ENCODE measurements at regions not wholly inside any gene's neighbourhood (a gene's known extent, or its start where the extent isn't known, plus 50 kb on each side); places are given as distances from the start of the nearest gene placed in this dataset.

- no peak overlapping the region for H3K27ac ChIP-seq
These were observed 249.3 kb upstream of the KRR1 start for GRCh38 chr12:75760573-75761294.

GRCh38 chr12:75759842-75760572 is 248.6 kb upstream of the KRR1 start:
- ChIA-PET CTCF (interaction anchor here (0.6 to 1.1 kb wide), 2 partner anchors 14 to 192 kb away, joined by 3 to 4 read pairs; no protein-coding TSS in a partner anchor), POLR2A (ENCODE audit: low non-redundant PET) (no interaction called here)
- no peak for TF ChIP-seq CTCF (conservative IDR thresholded peaks at IDR 0.05; ENCODE audit: low read depth)
- DNase-seq (ENCODE audit: low spot score) = peak; percentile 72
- H3K27ac ChIP-seq = no peak overlapping the region

More at GRCh38 chr12:75760573-75761294, 249.3 kb upstream of the KRR1 start:
- no peak for DNase-seq (ENCODE audit: low spot score)
- CTCF ChIA-PET = interaction anchor here (0.6 to 1.1 kb wide), 3 partner anchors 15 to 193 kb away, joined by 3 to 4 read pairs (median 4); no protein-coding TSS in a partner anchor
- no peak for TF ChIP-seq CTCF (conservative IDR thresholded peaks at IDR 0.05; ENCODE audit: low read depth)
- POLR2A ChIA-PET (ENCODE audit: low non-redundant PET) = no interaction called here

- ChIA-PET CTCF (interaction anchor here (0.6 to 0.7 kb wide), 2 partner anchors 57 to 162 kb away, joined by 3 read pairs; no protein-coding TSS in a partner anchor), POLR2A (ENCODE audit: low non-redundant PET) (no interaction called here)
- H3K27ac ChIP-seq = no peak overlapping the region
- TF ChIP-seq CTCF (conservative IDR thresholded peaks at IDR 0.05; ENCODE audit: low read depth) = no peak
- DNase-seq (ENCODE audit: low spot score) = no peak
These were observed 247.8 kb upstream of the KRR1 start for GRCh38 chr12:75759196-75759595.

GRCh38 chr12:75756771-75757170 is 245.4 kb upstream of the KRR1 start:
- no peak for DNase-seq (ENCODE audit: low spot score)
- POLR2A ChIA-PET (ENCODE audit: low non-redundant PET) = no interaction called here
- no peak overlapping the region for H3K27ac ChIP-seq
- CTCF ChIA-PET = interaction anchor here (0.6 kb wide), 2 partner anchors 197 to 226 kb away, joined by 3 to 4 read pairs; no protein-coding TSS in a partner anchor
- no peak for TF ChIP-seq CTCF (conservative IDR thresholded peaks at IDR 0.05; ENCODE audit: low read depth)

GRCh38 chr12:75756111-75756510 is 244.7 kb upstream of the KRR1 start:
- ChIA-PET POLR2A (ENCODE audit: low non-redundant PET) (no interaction called here), CTCF (no interaction called here)
- TF ChIP-seq CTCF (conservative IDR thresholded peaks at IDR 0.05; ENCODE audit: low read depth) = no peak
- H3K27ac ChIP-seq = no peak overlapping the region
- DNase-seq (ENCODE audit: low spot score) = no peak

GRCh38 chr12:75754698-75755097 is 243.3 kb upstream of the KRR1 start:
- ChIA-PET CTCF (no interaction called here), POLR2A (ENCODE audit: low non-redundant PET) (no interaction called here)
- TF ChIP-seq CTCF (conservative IDR thresholded peaks at IDR 0.05; ENCODE audit: low read depth) = no peak
- H3K27ac ChIP-seq = no peak overlapping the region
- DNase-seq (ENCODE audit: low spot score) = no peak

Measured in RWPE1 (cell line).